Globus pallidus (tissue), 1 donor: ENCODE measurements at regions not wholly inside any gene's neighbourhood (a gene's known extent, or its start where the extent isn't known, plus 50 kb on each side); places are given as distances from the start of the nearest gene placed in this dataset.
"Not testable (repeated sequence)": the region's sequence is repeated elsewhere in the genome, so short reads cannot be mapped to it uniquely, and the experiment has no call there.

Source experiments
- DNase-seq: peaks from one replicate; pipeline ENCODE4 v3.0.0-alpha.2; 2015; ENCODE audit warnings: low spot score

GRCh38 chr5:164998590-164998989, 1493.2 kb downstream of the MAT2B start:
- DNase-seq = no peak

GRCh38 chr5:165000479-165001190, 1495.2 kb downstream of the MAT2B start:
- no peak for DNase-seq

GRCh38 chr5:165003283-165003682, 1497.9 kb downstream of the MAT2B start:
- DNase-seq = no peak

- DNase-seq = no peak
These were observed 1498.8 kb downstream of the MAT2B start for GRCh38 chr5:165004175-165004574.

- DNase-seq = no peak
These were observed 1509.0 kb downstream of the MAT2B start for GRCh38 chr5:165014439-165014838.

- no peak for DNase-seq
These were observed 1509.7 kb downstream of the MAT2B start for GRCh38 chr5:165015126-165015525.

- DNase-seq = no peak
These were observed 1510.1 kb downstream of the MAT2B start for GRCh38 chr5:165015547-165015946.

- no peak for DNase-seq
These were observed 1521.6 kb downstream of the MAT2B start for GRCh38 chr5:165026971-165027370.

- DNase-seq = no peak
These were observed 1522.9 kb downstream of the MAT2B start for GRCh38 chr5:165028356-165028755.

GRCh38 chr5:165029099-165029870, 1523.9 kb downstream of the MAT2B start:
- DNase-seq = peak; percentile 11

- DNase-seq = no peak
These were observed 1525.6 kb downstream of the MAT2B start for GRCh38 chr5:165030971-165031370.

GRCh38 chr5:165031371-165031770, 1526.0 kb downstream of the MAT2B start:
- DNase-seq = no peak

- DNase-seq = no peak
These were observed 1530.1 kb downstream of the MAT2B start for GRCh38 chr5:165035520-165035919.

- DNase-seq = no peak
These were observed 1534.3 kb downstream of the MAT2B start for GRCh38 chr5:165039748-165040147.

GRCh38 chr5:165045941-165046340, 1540.5 kb downstream of the MAT2B start:
- DNase-seq = not testable (repeated sequence)

- DNase-seq = no peak
These were observed 1550.1 kb downstream of the MAT2B start for GRCh38 chr5:165055476-165055875.

- no peak for DNase-seq
These were observed 1551.7 kb downstream of the MAT2B start for GRCh38 chr5:165057145-165057544.

- DNase-seq = no peak
These were observed 1561.4 kb downstream of the MAT2B start for GRCh38 chr5:165066751-165067385.

GRCh38 chr5:165076686-165077085, 1571.3 kb downstream of the MAT2B start:
- no peak for DNase-seq

GRCh38 chr5:165079389-165079788, 1574.0 kb downstream of the MAT2B start:
- DNase-seq = no peak

- DNase-seq = no peak
These were observed 1578.0 kb downstream of the MAT2B start for GRCh38 chr5:165083394-165083793.

- DNase-seq = peak; percentile 6
These were observed 1581.0 kb downstream of the MAT2B start for GRCh38 chr5:165086465-165086864.

GRCh38 chr5:165094782-165095181, 1589.4 kb downstream of the MAT2B start:
- DNase-seq = no peak
